Body of pancreas (tissue), 4 donors: ENCODE measurements at regions not wholly inside any gene's neighbourhood (a gene's known extent, or its start where the extent isn't known, plus 50 kb on each side); places are given as distances from the start of the nearest gene placed in this dataset.

Experiments used
- ATAC-seq: fragments of 150-250 bp; one replicate; pipeline ENCODE4 v1.9.1; 2016
- DNase-seq, 4 donors: peaks; one replicate each; pipeline ENCODE4 v3.0.0-alpha.2; 2019
- H3K27ac ChIP-seq, 4 donors: fragments of 200-600 bp; sonication (generic); 1 replicate in 3 of 4; 2 replicates in 1 of 4; pipeline versions ENCODE4 v1.5.1 to v1.6.1; 2016 to 2019; ENCODE audit warnings: mild to moderate bottlenecking in 1 of 4, mixed read lengths in 1 of 4, moderate library complexity in 1 of 4
- H3K27me3 ChIP-seq, 2 donors: fragments of 200-600 bp; sonication (generic); one replicate each; pipeline ENCODE4 v1.6.0; 2016; ENCODE audit warnings: mild to moderate bottlenecking in 1 of 2
- H3K36me3 ChIP-seq, 2 donors: fragments of 200-600 bp; sonication (generic); replicated peaks in 1 of 2; 2 replicates each; pipeline ENCODE4 v1.5.1; 2016; ENCODE audit warnings: low read depth in 2 of 2; ENCODE audit not compliant: insufficient read depth in 1 of 2
- H3K4me1 ChIP-seq: fragments of 200-600 bp; sonication (generic); one replicate; pipeline ENCODE4 v1.6.0; 2016
- H3K4me3 ChIP-seq, 2 donors: fragments of 200-600 bp; sonication (generic); 1 replicate in 1 of 2; 2 replicates in 1 of 2; pipeline ENCODE4 v1.5.1; 2016 to 2019
- H3K9me3 ChIP-seq, 3 donors: fragments of 200-600 bp; sonication (generic); 1 replicate in 2 of 3; 2 replicates in 1 of 3; pipeline ENCODE4 v1.5.1; 2016
- CTCF ChIP-seq, 7 experiments: fragments of 450-650 bp in 4 of 7; fragments of 200-600 bp in 3 of 7; sonication (generic) in 3 of 7; IDR thresholded peaks; one replicate each; pipeline ENCODE4 v1.5.1; 2016 to 2019; ENCODE audit warnings: antibody characterized with exemption in 7 of 7
- POLR2A ChIP-seq, 3 donors: fragments of 450-650 bp; IDR thresholded peaks; one replicate each; pipeline ENCODE4 v1.6.1; 2016; ENCODE audit warnings: antibody characterized with exemption in 3 of 3, mild to moderate bottlenecking in 2 of 3
- WGBS, 2 donors: methylation state at CpG; one replicate each; pipeline ENCODE4 v1.1.5; 2017; 5-methylcytosine and 5-hydroxymethylcytosine counted together
- intact Hi-C: fragments of 100-400 bp; cut with DNase I; formaldehyde crosslinking; loops from one replicate; pipeline ENCODE4 v1.15.1; 2023

DNA sequence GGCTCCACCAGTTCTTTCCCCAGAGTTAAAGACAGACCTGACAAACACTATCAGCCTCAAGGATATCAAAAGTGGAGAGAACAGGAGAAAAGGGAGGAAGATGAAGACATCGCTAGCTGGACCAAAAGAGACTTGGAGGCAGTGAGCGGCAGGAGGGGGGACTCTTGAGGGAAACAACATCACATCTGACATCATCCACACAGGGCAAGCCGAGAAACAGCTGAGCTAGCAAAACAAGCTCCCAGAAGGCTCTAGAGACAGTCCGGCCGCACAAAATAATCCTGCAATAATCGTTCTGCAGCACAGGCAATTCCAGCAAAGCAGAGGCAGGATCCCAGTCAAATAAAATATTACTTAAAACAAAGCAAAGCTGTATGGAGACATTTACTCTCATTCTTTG lies 239.8 kb downstream of the EN1 start:
- Histone ChIP-seq H3K4me1 (peaks cover 15% of the 10 kb centered on the region), H3K27ac (no peak overlapping the region), H3K4me3 (no peak overlapping the region), H3K36me3 (no peaks in the 10 kb centered on the region), H3K27me3 (no peaks in the 10 kb centered on the region), H3K9me3 (no peaks in the 10 kb centered on the region)
- no peak for ATAC-seq
- intact Hi-C loops, result no loop called here
- no peak for DNase-seq
- WGBS, 2 donors, result 61 to 86% methylated on average over 6 of the region's 6 CpGs
- TF ChIP-seq CTCF (IDR thresholded peaks at IDR 0.05) (no peak), POLR2A (IDR thresholded peaks at IDR 0.05) (no peak)

GRCh38 chr2:118604811-118605210 lies 242.6 kb downstream of the EN1 start:
- no peaks in the 10 kb centered on the region for H3K36me3 ChIP-seq
- H3K4me3 ChIP-seq, result no peak overlapping the region
- peak; percentile 36 to 78 (median 60) for DNase-seq
- no peaks in the 10 kb centered on the region for H3K27me3 ChIP-seq
- 0 to 8% methylated on average over 2 of the region's 2 CpGs for WGBS, 2 donors
- H3K4me1 ChIP-seq, result peaks cover 22% of the 10 kb centered on the region
- intact Hi-C loops, result no loop called here
- H3K27ac ChIP-seq, result peak overlapping the region in 3 of 4 donors; percentile 14 to 47 (median 40)
- no peak for TF ChIP-seq POLR2A (IDR thresholded peaks at IDR 0.05)
- no peak for TF ChIP-seq CTCF (IDR thresholded peaks at IDR 0.05)
- ATAC-seq, result peak; percentile 96
- H3K9me3 ChIP-seq, result no peaks in the 10 kb centered on the region

DNA sequence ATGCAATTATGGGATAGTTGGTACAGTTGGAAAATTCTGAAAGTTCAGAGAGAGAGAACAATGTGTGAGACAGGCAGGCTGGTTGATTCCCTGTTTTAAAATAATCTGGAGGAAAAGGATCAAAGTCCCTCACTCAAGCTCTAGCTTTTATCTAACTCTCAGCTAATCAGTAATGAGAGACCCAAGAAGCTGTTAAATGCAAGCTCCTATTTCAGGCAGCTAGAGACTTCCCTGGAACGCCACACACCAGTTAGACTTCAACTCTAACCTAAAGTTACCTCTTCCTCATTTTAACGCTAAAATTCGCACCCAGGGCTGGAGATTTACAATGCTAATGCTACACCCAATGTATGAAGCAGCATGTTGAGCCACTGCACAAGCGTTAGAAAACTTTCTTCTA lies 243.1 kb downstream of the EN1 start:
- DNase-seq (peak in 2 of 4 donors; percentile 5 to 26), ATAC-seq (peak; percentile 28)
- Histone ChIP-seq H3K27me3 (no peaks in the 10 kb centered on the region), H3K4me3 (no peak overlapping the region), H3K27ac (peak overlapping the region in 3 of 4 donors; percentile 14 to 47 (median 40)), H3K36me3 (no peaks in the 10 kb centered on the region), H3K4me1 (peaks cover 22% of the 10 kb centered on the region), H3K9me3 (no peaks in the 10 kb centered on the region)
- intact Hi-C loops, result no loop called here
- TF ChIP-seq CTCF (IDR thresholded peaks at IDR 0.05) (no peak), POLR2A (IDR thresholded peaks at IDR 0.05) (no peak)
- 24 to 31% methylated on average over 4 of the region's 4 CpGs for WGBS, 2 donors

GRCh38 chr2:118599141-118599540 lies 248.3 kb downstream of the EN1 start:
- Histone ChIP-seq H3K27ac (no peak overlapping the region), H3K36me3 (no peaks in the 10 kb centered on the region), H3K9me3 (no peaks in the 10 kb centered on the region), H3K4me1 (peaks cover 11% of the 10 kb centered on the region), H3K27me3 (no peaks in the 10 kb centered on the region), H3K4me3 (no peak overlapping the region)
- TF ChIP-seq POLR2A (IDR thresholded peaks at IDR 0.05) (no peak), CTCF (IDR thresholded peaks at IDR 0.05) (no peak)
- no peak for ATAC-seq
- intact Hi-C loops, result no loop called here
- 81 to 84% methylated on average over 3 of the region's 3 CpGs for WGBS, 2 donors
- DNase-seq, result no peak

- Histone ChIP-seq H3K4me1 (peaks cover 7% of the 10 kb centered on the region), H3K27ac (no peak overlapping the region), H3K36me3 (no peaks in the 10 kb centered on the region), H3K9me3 (no peaks in the 10 kb centered on the region), H3K27me3 (no peaks in the 10 kb centered on the region), H3K4me3 (no peak overlapping the region)
- TF ChIP-seq CTCF (IDR thresholded peaks at IDR 0.05) (no peak), POLR2A (IDR thresholded peaks at IDR 0.05) (no peak)
- DNase-seq (no peak), ATAC-seq (no peak)
- intact Hi-C loops, result no loop called here
- 93% methylated on average over 6 of the region's 6 CpGs for WGBS, 2 donors
Measured at GRCh38 chr2:118596620-118597019, 250.8 kb downstream of the EN1 start.
